Esophagus muscularis mucosa (tissue), 4 donors: ENCODE measurements at regions not wholly inside any gene's neighbourhood (a gene's known extent, or its start where the extent isn't known, plus 50 kb on each side); places are given as distances from the start of the nearest gene placed in this dataset.

Experiments used
- DNase-seq: peaks from one replicate; pipeline ENCODE4 v3.0.0-alpha.2; 2017; ENCODE audit errors: extremely low spot score
- H3K27ac ChIP-seq, 4 donors: fragments of 200-600 bp; sonication (generic); replicated peaks in 1 of 4; 1 replicate in 3 of 4; 2 replicates in 1 of 4; pipeline ENCODE4 v1.5.1; 2016 to 2019; ENCODE audit warnings: mild to moderate bottlenecking in 1 of 4
- H3K27me3 ChIP-seq, 4 donors: fragments of 200-600 bp; sonication (generic); one replicate each; pipeline versions ENCODE4 v1.5.1 to v1.6.0; 2016 to 2019
- H3K36me3 ChIP-seq, 4 donors: fragments of 200-600 bp; sonication (generic); one replicate each; pipeline ENCODE4 v1.5.1; 2016 to 2019
- H3K4me1 ChIP-seq, 4 donors: fragments of 200-600 bp; sonication (generic); one replicate each; pipeline ENCODE4 v1.5.1; 2016 to 2019
- H3K4me3 ChIP-seq, 4 donors: fragments of 200-600 bp; sonication (generic); 1 replicate in 2 of 4; 2 replicates in 2 of 4; pipeline ENCODE4 v1.5.1; 2016 to 2019; ENCODE audit warnings: mild to moderate bottlenecking in 4 of 4, moderate library complexity in 1 of 4
- H3K9me3 ChIP-seq, 4 donors: fragments of 200-600 bp; sonication (generic); 1 replicate in 3 of 4; 2 replicates in 1 of 4; pipeline ENCODE4 v1.5.1; 2016 to 2019
- EP300 ChIP-seq: sonication (generic); formaldehyde crosslinking; IDR thresholded peaks from one replicate; pipeline ENCODE4 v1.6.1; 2017; ENCODE audit warnings: antibody characterized with exemption
- POLR2A ChIP-seq: fragments of 450-650 bp; IDR thresholded peaks from one replicate; pipeline ENCODE4 v1.6.1; 2017; ENCODE audit warnings: antibody characterized with exemption, moderate library complexity, mild to moderate bottlenecking, low read depth
- POLR2AphosphoS5 ChIP-seq, 2 donors: sonication (generic); formaldehyde crosslinking; IDR thresholded peaks; one replicate each; pipeline ENCODE4 v1.6.1; 2017; ENCODE audit warnings: antibody characterized with exemption in 2 of 2
- WGBS: methylation state at CpG from one replicate; pipeline ENCODE4 v1.1.5; 2018; 5-methylcytosine and 5-hydroxymethylcytosine counted together
- intact Hi-C: fragments of 100-400 bp; cut with DNase I; formaldehyde crosslinking; loops from one replicate; pipeline ENCODE4 v1.15.1; 2023
- TF ChIP-seq, protein P1 (sequence below), 3 experiments: fragments of 200-600 bp in 2 of 3; fragments of 450-650 bp in 1 of 3; sonication (generic) in 2 of 3; IDR thresholded peaks; one replicate each; pipeline ENCODE4 v1.5.1; 2017 to 2019; ENCODE audit warnings: antibody characterized with exemption in 3 of 3, mild to moderate bottlenecking in 2 of 3, moderate library complexity in 1 of 3

DNA sequence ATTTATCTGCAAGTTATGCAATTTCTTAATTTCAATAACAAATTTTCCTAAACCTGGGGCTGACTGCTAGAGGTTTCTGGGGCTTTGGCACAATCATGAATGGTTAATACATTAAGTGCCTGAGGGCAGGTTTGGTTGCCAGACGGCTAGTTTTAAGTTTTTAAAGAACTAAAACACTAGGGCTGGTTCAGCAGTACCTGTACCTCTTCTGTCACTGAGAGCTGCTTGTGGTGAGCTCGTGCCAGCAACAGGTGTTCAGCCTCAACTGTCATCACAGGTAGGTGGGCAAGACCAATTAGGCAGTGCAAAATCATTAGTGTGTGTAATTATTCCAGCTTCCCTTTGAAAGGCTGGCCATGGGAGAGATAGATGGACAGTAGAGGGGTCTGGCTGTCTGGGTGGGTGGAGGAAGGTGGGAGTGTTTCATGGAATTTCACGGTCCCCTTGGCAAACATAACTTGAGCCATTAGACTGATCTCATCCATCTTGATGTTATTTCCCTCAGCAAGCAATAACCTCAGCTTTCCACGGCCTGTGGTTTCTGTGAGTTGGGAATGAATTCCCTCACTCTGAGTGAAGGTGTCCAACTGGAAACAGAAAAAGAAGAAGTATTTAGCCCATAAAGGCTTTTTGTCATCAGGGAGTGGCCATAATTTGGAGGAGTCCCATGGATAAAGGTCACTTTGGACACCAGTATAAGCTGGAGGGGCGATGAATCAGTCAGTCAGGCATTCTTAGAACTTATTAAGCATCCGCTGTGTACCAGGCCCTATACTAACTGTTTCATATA lies 114.8 kb downstream of the SNX19 start:
- Histone ChIP-seq H3K4me3 (no peak overlapping the region), H3K27me3 (no peaks in the 10 kb centered on the region), H3K9me3 (no peaks in the 10 kb centered on the region), H3K27ac (no peak overlapping the region), H3K36me3 (no peaks in the 10 kb centered on the region), H3K4me1 (no peaks in the 10 kb centered on the region)
- 85% methylated on average over 6 of the region's 6 CpGs for WGBS
- TF ChIP-seq, protein P1, sequence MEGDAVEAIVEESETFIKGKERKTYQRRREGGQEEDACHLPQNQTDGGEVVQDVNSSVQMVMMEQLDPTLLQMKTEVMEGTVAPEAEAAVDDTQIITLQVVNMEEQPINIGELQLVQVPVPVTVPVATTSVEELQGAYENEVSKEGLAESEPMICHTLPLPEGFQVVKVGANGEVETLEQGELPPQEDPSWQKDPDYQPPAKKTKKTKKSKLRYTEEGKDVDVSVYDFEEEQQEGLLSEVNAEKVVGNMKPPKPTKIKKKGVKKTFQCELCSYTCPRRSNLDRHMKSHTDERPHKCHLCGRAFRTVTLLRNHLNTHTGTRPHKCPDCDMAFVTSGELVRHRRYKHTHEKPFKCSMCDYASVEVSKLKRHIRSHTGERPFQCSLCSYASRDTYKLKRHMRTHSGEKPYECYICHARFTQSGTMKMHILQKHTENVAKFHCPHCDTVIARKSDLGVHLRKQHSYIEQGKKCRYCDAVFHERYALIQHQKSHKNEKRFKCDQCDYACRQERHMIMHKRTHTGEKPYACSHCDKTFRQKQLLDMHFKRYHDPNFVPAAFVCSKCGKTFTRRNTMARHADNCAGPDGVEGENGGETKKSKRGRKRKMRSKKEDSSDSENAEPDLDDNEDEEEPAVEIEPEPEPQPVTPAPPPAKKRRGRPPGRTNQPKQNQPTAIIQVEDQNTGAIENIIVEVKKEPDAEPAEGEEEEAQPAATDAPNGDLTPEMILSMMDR (IDR thresholded peaks at IDR 0.05), result no peak
- TF ChIP-seq POLR2A (no peak), EP300 (no peak), POLR2AphosphoS5 (IDR thresholded peaks at IDR 0.05) (no peak)
- DNase-seq, result peak; percentile 55
- intact Hi-C loops, result no loop called here

DNA sequence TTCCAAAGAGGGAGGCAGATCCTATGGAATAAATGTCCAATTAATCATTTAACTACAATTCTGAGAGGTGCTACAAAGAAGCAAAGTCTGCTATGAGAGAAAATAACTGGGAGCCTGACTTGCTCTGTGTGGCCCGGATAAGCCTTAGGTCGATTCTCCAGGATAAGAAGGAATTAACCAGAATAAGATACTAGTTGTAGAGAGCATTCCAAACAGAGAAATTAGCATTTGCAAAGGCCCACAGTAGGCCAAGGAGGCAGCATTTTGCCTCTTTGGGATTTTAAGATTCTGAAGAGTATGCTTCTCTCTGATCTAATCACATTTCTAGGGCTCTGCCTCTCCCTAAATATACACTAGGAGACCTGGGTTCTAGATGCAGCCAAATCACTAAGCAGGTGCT lies 113.7 kb downstream of the SNX19 start:
- DNase-seq, result peak; percentile 19
- H3K9me3 ChIP-seq, result no peaks in the 10 kb centered on the region
- TF ChIP-seq POLR2A (no peak), EP300 (no peak), POLR2AphosphoS5 (IDR thresholded peaks at IDR 0.05) (no peak)
- TF ChIP-seq, protein P1 (IDR thresholded peaks at IDR 0.05), result no peak
- no peaks in the 10 kb centered on the region for H3K36me3 ChIP-seq
- WGBS, result 70% methylated on average over 2 of the region's 2 CpGs
- H3K4me3 ChIP-seq, result no peak overlapping the region
- no peaks in the 10 kb centered on the region for H3K27me3 ChIP-seq
- intact Hi-C loops, result no loop called here
- H3K27ac ChIP-seq, result no peak overlapping the region
- H3K4me1 ChIP-seq, result no peaks in the 10 kb centered on the region

DNA sequence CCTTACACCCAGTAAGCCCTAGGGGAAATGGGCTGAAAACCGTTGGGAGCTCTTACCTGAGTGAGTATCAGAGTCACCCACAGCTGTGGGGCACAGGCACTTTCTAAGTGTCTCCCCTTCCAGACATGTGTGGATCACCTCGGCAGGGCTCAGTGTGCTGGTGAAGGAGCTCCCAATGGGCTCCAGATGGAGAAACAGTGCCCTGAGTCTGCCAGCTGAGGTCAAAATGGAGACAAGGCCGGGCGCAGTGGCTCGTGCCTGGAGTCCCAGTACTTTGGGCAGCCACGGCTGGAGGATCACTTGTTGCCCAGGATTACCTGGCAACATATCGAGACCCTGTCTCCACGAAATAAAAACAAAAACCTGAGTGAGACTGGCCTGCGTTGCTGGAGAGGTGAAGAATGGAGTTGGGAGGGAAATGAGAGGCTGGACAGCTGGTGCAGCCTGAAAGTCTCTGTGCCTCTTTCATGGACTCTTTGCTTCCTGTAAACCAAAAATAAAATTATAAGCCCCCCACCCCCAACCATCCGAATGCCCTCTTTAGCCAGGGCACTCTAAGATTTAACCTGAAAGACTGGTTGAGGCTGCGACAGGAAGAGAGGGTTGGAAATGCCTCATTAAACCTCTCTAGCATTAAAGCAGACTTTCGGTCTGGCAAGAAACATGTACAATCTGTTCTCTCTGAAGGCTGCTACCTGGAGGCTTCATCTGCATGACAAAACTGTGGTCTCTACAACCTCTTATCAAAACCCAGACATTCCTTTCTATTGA lies 111.8 kb downstream of the SNX19 start:
- no peaks in the 10 kb centered on the region for H3K9me3 ChIP-seq
- intact Hi-C loops, result no loop called here
- DNase-seq, result peak; percentile 57
- 94% methylated on average over 12 of the region's 12 CpGs for WGBS
- no peak overlapping the region for H3K27ac ChIP-seq
- no peak overlapping the region for H3K4me3 ChIP-seq
- no peaks in the 10 kb centered on the region for H3K4me1 ChIP-seq
- H3K36me3 ChIP-seq, result no peaks in the 10 kb centered on the region
- TF ChIP-seq POLR2A, result no peak
- TF ChIP-seq, protein P1 (IDR thresholded peaks at IDR 0.05), result no peak
- no peaks in the 10 kb centered on the region for H3K27me3 ChIP-seq

DNA sequence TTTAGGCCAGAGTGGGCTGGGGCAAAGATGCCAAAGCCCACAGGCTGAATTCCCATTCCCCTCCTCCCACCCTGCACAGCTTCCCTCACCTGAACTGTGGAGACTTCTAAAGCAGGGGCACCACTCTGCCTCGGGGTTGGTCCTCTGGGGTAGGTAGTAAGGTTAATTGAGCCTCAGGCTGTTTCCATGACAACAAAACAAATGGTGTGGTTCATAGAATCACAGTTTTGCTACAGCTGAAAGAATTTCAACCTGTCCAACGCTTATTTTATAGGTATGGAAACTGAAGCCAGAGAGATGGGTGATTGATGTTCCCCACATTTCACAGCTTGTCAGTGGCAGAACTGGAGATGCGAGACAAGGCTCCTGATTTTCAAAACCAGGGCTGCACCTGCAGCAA lies 109.5 kb downstream of the SNX19 start:
- Histone ChIP-seq H3K27ac (no peak overlapping the region), H3K4me1 (no peaks in the 10 kb centered on the region), H3K27me3 (no peaks in the 10 kb centered on the region), H3K9me3 (no peaks in the 10 kb centered on the region), H3K4me3 (no peak overlapping the region), H3K36me3 (no peaks in the 10 kb centered on the region)
- whole genome bisulfite sequencing, result 86% methylated on average over 2 of the region's 3 CpGs
- intact Hi-C loops, result no loop called here
- TF ChIP-seq POLR2A, result no peak
- TF ChIP-seq POLR2AphosphoS5 (IDR thresholded peaks at IDR 0.05), result no peak
- TF ChIP-seq, protein P1 (IDR thresholded peaks at IDR 0.05), result no peak
- no peak for TF ChIP-seq EP300
- peak; percentile 55 for DNase-seq
